Esophagus muscularis mucosa (tissue), 4 donors: ENCODE measurements at regions not wholly inside any gene's neighbourhood (a gene's known extent, or its start where the extent isn't known, plus 50 kb on each side); places are given as distances from the start of the nearest gene placed in this dataset.
A peak's percentile ranks its signal among the peaks of the same experiment; 100 is the strongest.

ENCODE experiments used
- DNase-seq: peaks from one replicate; pipeline ENCODE4 v3.0.0-alpha.2; 2017; ENCODE audit errors: extremely low spot score
- H3K27ac ChIP-seq, 4 donors: fragments of 200-600 bp; sonication (generic); replicated peaks in 1 of 4; 1 replicate in 3 of 4; 2 replicates in 1 of 4; pipeline ENCODE4 v1.5.1; 2016 to 2019; ENCODE audit warnings: mild to moderate bottlenecking in 1 of 4
- H3K27me3 ChIP-seq, 4 donors: fragments of 200-600 bp; sonication (generic); one replicate each; pipeline versions ENCODE4 v1.5.1 to v1.6.0; 2016 to 2019
- H3K36me3 ChIP-seq, 4 donors: fragments of 200-600 bp; sonication (generic); one replicate each; pipeline ENCODE4 v1.5.1; 2016 to 2019
- H3K4me1 ChIP-seq, 4 donors: fragments of 200-600 bp; sonication (generic); one replicate each; pipeline ENCODE4 v1.5.1; 2016 to 2019
- H3K4me3 ChIP-seq, 4 donors: fragments of 200-600 bp; sonication (generic); 1 replicate in 2 of 4; 2 replicates in 2 of 4; pipeline ENCODE4 v1.5.1; 2016 to 2019; ENCODE audit warnings: mild to moderate bottlenecking in 4 of 4, moderate library complexity in 1 of 4
- H3K9me3 ChIP-seq, 4 donors: fragments of 200-600 bp; sonication (generic); 1 replicate in 3 of 4; 2 replicates in 1 of 4; pipeline ENCODE4 v1.5.1; 2016 to 2019
- EP300 ChIP-seq: sonication (generic); formaldehyde crosslinking; IDR thresholded peaks from one replicate; pipeline ENCODE4 v1.6.1; 2017; ENCODE audit warnings: antibody characterized with exemption
- POLR2A ChIP-seq: fragments of 450-650 bp; IDR thresholded peaks from one replicate; pipeline ENCODE4 v1.6.1; 2017; ENCODE audit warnings: antibody characterized with exemption, moderate library complexity, mild to moderate bottlenecking, low read depth
- POLR2AphosphoS5 ChIP-seq, 2 donors: sonication (generic); formaldehyde crosslinking; IDR thresholded peaks; one replicate each; pipeline ENCODE4 v1.6.1; 2017; ENCODE audit warnings: antibody characterized with exemption in 2 of 2
- WGBS: methylation state at CpG from one replicate; pipeline ENCODE4 v1.1.5; 2018; 5-methylcytosine and 5-hydroxymethylcytosine counted together
- intact Hi-C: fragments of 100-400 bp; cut with DNase I; formaldehyde crosslinking; loops from one replicate; pipeline ENCODE4 v1.15.1; 2023
- TF ChIP-seq, protein P1 (sequence below), 3 experiments: fragments of 200-600 bp in 2 of 3; fragments of 450-650 bp in 1 of 3; sonication (generic) in 2 of 3; IDR thresholded peaks; one replicate each; pipeline ENCODE4 v1.5.1; 2017 to 2019; ENCODE audit warnings: antibody characterized with exemption in 3 of 3, mild to moderate bottlenecking in 2 of 3, moderate library complexity in 1 of 3

DNA sequence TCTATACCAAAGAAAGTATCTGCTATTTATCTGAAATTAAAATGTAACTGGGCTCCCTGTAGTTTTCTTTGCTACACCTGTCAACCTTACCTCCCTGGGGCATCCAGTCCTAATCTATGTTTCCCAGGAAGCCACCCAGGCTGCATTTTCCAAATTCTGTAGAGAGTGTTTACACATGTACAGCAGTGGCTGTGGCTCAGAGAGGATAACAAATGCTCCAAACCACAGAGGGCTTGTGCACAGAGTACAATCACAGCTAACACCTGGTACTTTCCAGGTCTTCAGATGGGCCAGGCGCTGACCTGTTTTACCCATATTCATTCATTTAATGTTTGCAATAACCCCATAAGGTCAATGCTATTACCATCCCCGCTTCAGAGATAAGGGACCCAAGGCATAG lies 146.5 kb upstream of the TNR start:
- intact Hi-C loops: loop anchor here (5.0 kb wide), 1 partner anchor 408 kb away; no protein-coding TSS in a partner anchor
- no peak for DNase-seq

DNA sequence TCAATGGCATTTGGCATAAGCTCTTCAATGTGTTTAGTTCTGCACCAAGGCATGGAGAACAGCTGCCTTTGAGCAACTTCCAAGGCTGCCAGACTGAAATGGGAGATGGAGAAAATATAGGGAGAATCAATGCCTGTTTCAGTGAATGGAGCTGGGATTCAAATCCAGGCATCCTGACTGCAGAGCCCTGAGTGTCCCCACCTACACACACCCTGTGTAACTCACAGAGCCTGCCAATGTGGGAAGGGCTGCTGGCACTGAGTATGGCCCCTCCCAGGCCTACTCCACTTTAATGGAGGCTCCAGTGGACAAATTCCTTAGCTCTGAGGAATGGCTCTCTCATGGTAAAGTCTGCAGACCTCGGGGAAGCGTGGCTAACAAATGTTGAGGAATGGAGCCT lies 145.6 kb upstream of the TNR start:
- Histone ChIP-seq H3K27me3 (no peaks in the 10 kb centered on the region), H3K4me1 (peaks cover 9 to 16% (median 12%) of the 10 kb centered on the region in 4 donors), H3K4me3 (no peak overlapping the region), H3K27ac (no peak overlapping the region), H3K36me3 (no peaks in the 10 kb centered on the region), H3K9me3 (no peaks in the 10 kb centered on the region)
- TF ChIP-seq, protein P1, sequence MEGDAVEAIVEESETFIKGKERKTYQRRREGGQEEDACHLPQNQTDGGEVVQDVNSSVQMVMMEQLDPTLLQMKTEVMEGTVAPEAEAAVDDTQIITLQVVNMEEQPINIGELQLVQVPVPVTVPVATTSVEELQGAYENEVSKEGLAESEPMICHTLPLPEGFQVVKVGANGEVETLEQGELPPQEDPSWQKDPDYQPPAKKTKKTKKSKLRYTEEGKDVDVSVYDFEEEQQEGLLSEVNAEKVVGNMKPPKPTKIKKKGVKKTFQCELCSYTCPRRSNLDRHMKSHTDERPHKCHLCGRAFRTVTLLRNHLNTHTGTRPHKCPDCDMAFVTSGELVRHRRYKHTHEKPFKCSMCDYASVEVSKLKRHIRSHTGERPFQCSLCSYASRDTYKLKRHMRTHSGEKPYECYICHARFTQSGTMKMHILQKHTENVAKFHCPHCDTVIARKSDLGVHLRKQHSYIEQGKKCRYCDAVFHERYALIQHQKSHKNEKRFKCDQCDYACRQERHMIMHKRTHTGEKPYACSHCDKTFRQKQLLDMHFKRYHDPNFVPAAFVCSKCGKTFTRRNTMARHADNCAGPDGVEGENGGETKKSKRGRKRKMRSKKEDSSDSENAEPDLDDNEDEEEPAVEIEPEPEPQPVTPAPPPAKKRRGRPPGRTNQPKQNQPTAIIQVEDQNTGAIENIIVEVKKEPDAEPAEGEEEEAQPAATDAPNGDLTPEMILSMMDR (IDR thresholded peaks at IDR 0.05): no peak
- no peak for TF ChIP-seq POLR2A
- 91% methylated on average over 2 of the region's 2 CpGs for WGBS
- DNase-seq: no peak
- intact Hi-C loops: loop anchor here (5.0 kb wide), 1 partner anchor 407 kb away; no protein-coding TSS in a partner anchor

More for the DNA sequence above, 146.5 kb upstream of the TNR start:
- Histone ChIP-seq H3K27ac (no peak overlapping the region), H3K4me3 (no peak overlapping the region), H3K4me1 (peaks cover 9 to 16% (median 11%) of the 10 kb centered on the region in 4 donors), H3K27me3 (no peaks in the 10 kb centered on the region), H3K36me3 (no peaks in the 10 kb centered on the region), H3K9me3 (no peaks in the 10 kb centered on the region)
- WGBS: 80% methylated on average over 2 of the region's 2 CpGs
- TF ChIP-seq, protein P1 (IDR thresholded peaks at IDR 0.05): no peak
- TF ChIP-seq EP300 (no peak), POLR2AphosphoS5 (IDR thresholded peaks at IDR 0.05) (no peak), POLR2A (no peak)

DNA sequence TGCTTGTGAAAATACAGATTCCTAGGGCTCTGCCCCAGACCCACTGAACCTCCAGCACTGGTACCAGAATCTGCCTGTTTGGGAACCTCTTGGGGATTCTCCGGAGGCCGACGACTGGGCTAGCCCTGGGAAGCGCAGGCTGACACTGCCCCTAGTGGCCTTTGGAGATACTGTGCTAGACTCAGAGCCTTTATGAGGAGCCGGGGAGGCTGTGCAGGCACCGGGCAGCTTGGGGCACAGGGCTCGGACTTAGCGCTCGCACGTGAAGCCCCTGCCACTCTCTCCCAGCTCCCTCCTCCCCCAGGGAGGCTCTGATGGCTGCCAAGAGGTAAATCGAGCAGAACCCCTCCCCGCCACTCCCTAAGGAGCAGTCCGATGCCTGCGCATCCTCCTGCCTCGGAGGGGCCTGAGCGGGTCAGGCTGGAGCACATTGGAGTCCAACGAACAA lies 144.6 kb upstream of the TNR start:
- H3K27me3 ChIP-seq: no peaks in the 10 kb centered on the region
- no peak for DNase-seq
- intact Hi-C loops: loop anchor here (5.0 kb wide), 1 partner anchor 406 kb away; no protein-coding TSS in a partner anchor
- H3K4me1 ChIP-seq: peaks cover 9 to 16% (median 12%) of the 10 kb centered on the region in 4 donors
- WGBS: 64% methylated on average over 10 of the region's 17 CpGs
- H3K36me3 ChIP-seq: no peaks in the 10 kb centered on the region
- H3K4me3 ChIP-seq: no peak overlapping the region
- no peaks in the 10 kb centered on the region for H3K9me3 ChIP-seq
- no peak overlapping the region for H3K27ac ChIP-seq
- no peak for TF ChIP-seq POLR2A
- TF ChIP-seq, protein P1 (IDR thresholded peaks at IDR 0.05): peak; percentile 47 to 75 (median 61)
- TF ChIP-seq EP300: no peak
- TF ChIP-seq POLR2AphosphoS5 (IDR thresholded peaks at IDR 0.05): no peak

DNA sequence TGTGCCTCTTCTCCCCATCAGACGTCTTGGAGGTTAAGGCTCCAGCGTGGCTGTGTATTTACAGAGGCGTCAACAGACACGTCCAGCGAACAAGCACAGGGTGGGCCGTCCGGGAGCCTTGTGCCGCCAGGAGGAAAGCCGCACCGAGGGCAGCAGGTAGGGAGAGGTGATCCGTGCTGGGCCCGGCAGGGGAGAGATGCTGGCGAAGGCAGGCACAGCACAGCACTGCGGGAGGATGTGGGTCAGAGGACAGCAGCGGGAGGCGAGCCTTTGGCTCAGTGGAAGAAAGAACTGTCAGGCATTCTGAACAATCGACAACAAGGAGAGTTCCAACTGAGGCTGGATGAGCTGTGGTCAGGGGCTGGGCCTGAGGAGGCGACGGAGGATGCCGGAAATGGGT lies 144.1 kb upstream of the TNR start:
- intact Hi-C loops: loop anchor here (5.0 kb wide), 1 partner anchor 405 kb away; no protein-coding TSS in a partner anchor
- no peak overlapping the region for H3K27ac ChIP-seq
- no peak overlapping the region for H3K4me3 ChIP-seq
- no peaks in the 10 kb centered on the region for H3K36me3 ChIP-seq
- peaks cover 9 to 16% (median 12%) of the 10 kb centered on the region in 4 donors for H3K4me1 ChIP-seq
- H3K27me3 ChIP-seq: no peaks in the 10 kb centered on the region
- 84% methylated on average over 20 of the region's 20 CpGs for WGBS
- no peak for DNase-seq
- TF ChIP-seq, protein P1 (IDR thresholded peaks at IDR 0.05): no peak
- TF ChIP-seq POLR2A (no peak), POLR2AphosphoS5 (IDR thresholded peaks at IDR 0.05) (no peak), EP300 (no peak)
- no peaks in the 10 kb centered on the region for H3K9me3 ChIP-seq

DNA sequence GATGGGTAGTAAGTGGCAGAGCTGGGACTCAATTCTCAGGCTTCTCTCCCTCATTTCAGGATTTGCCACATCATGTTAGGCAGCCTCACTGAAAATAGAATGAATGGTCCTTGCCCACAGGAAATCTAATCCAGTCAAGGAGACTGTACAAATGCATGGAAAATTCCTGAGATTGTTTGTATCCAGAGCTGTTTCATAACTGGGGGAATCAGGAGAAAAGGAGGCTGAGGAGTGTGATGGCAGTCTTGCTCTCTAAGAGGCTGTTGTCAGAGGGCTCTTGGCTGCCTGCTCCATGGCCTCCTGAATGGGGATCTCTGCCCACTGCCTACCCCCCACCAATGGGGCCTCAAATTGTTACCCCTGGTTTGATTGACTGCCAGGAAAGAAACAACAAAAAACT lies 141.9 kb upstream of the TNR start:
- TF ChIP-seq POLR2AphosphoS5 (IDR thresholded peaks at IDR 0.05) (no peak), POLR2A (no peak), EP300 (no peak)
- TF ChIP-seq, protein P1 (IDR thresholded peaks at IDR 0.05): no peak
- no peak overlapping the region for H3K27ac ChIP-seq
- H3K9me3 ChIP-seq: no peaks in the 10 kb centered on the region
- intact Hi-C loops: loop anchor here (5.0 kb wide), 1 partner anchor 403 kb away; no protein-coding TSS in a partner anchor
- no peaks in the 10 kb centered on the region for H3K36me3 ChIP-seq
- peaks cover 9 to 16% (median 12%) of the 10 kb centered on the region in 4 donors for H3K4me1 ChIP-seq
- no peak overlapping the region for H3K4me3 ChIP-seq
- no peaks in the 10 kb centered on the region for H3K27me3 ChIP-seq
- DNase-seq: no peak
